SK-N-SH treated with all-trans-retinoic acid at 6 μM for 48 hours (cell line): ENCODE measurements at regions not wholly inside any gene's neighbourhood (a gene's known extent, or its start where the extent isn't known, plus 50 kb on each side); places are given as distances from the start of the nearest gene placed in this dataset.

Source experiments
- ATAC-seq: fragments of 200-7000 bp; cut with Tn5 transposase; 3 replicates; pipeline ENCODE4 v1.9.1; 2020; ENCODE audit warnings: mild to moderate bottlenecking, moderate library complexity
- ARNTL ChIP-seq: fragments of 450-650 bp; formaldehyde crosslinking; IDR thresholded peaks from 2 replicates; pipeline ENCODE4 v1.5.0; 2020; ENCODE audit warnings: low read depth, mild to moderate bottlenecking, moderate library complexity, borderline replicate concordance
- BACH2 ChIP-seq: fragments of 250-450 bp; sonication (Bioruptor Pico); IDR thresholded peaks from 2 replicates; pipeline ENCODE4 v1.9.0; 2021; ENCODE audit warnings: mild to moderate bottlenecking, borderline replicate concordance
- CSDC2 ChIP-seq: fragments of 250-450 bp; sonication (Bioruptor Pico); IDR thresholded peaks from 2 replicates; pipeline ENCODE4 v1.5.0; 2020; ENCODE audit warnings: mild to moderate bottlenecking, moderate library complexity
- ESRRG ChIP-seq: fragments of 250-450 bp; sonication (Bioruptor Pico); IDR thresholded peaks from 2 replicates; pipeline ENCODE4 v1.6.1; 2021; ENCODE audit warnings: mild to moderate bottlenecking
- GLIS3 ChIP-seq: fragments of 250-450 bp; sonication (Bioruptor Pico); IDR thresholded peaks from 2 replicates; pipeline ENCODE4 v1.5.0; 2020; ENCODE audit warnings: mild to moderate bottlenecking, moderate library complexity
- ISL1 ChIP-seq: fragments of 250-450 bp; sonication (Bioruptor Pico); IDR thresholded peaks from 2 replicates; pipeline ENCODE4 v2.1.2; 2022; ENCODE audit warnings: mild to moderate bottlenecking, moderate library complexity
- OSR1 ChIP-seq: fragments of 250-450 bp; sonication (Bioruptor Pico); IDR thresholded peaks from 2 replicates; pipeline ENCODE4 v1.8.0; 2022; ENCODE audit warnings: moderate library complexity, mild to moderate bottlenecking, inconsistent platforms
- PPARA ChIP-seq: fragments of 250-450 bp; sonication (Bioruptor Pico); IDR thresholded peaks from 2 replicates; pipeline ENCODE4 v1.5.0; 2020; ENCODE audit warnings: mild to moderate bottlenecking, borderline replicate concordance
- RARB ChIP-seq: fragments of 250-450 bp; sonication (Bioruptor Pico); IDR thresholded peaks from 2 replicates; pipeline ENCODE4 v1.8.0; 2021; ENCODE audit warnings: mild to moderate bottlenecking, moderate library complexity
- SNAI2 ChIP-seq: fragments of 250-450 bp; sonication (Bioruptor Pico); IDR thresholded peaks from 2 replicates; pipeline ENCODE4 v1.5.0; 2020; ENCODE audit warnings: mild to moderate bottlenecking, moderate library complexity
- TCF4 ChIP-seq: fragments of 250-450 bp; sonication (Bioruptor Pico); IDR thresholded peaks from 2 replicates; pipeline ENCODE4 v1.8.0; 2021; ENCODE audit warnings: mild to moderate bottlenecking, moderate library complexity, borderline replicate concordance
- TOX ChIP-seq: fragments of 250-450 bp; sonication (Bioruptor Pico); IDR thresholded peaks from 2 replicates; pipeline ENCODE4 v1.8.0; 2021; ENCODE audit warnings: mild to moderate bottlenecking, moderate library complexity, borderline replicate concordance
- ZC3H10 ChIP-seq: fragments of 250-450 bp; sonication (Bioruptor Pico); IDR thresholded peaks from 2 replicates; pipeline ENCODE4 v1.5.1; 2021; ENCODE audit warnings: mild to moderate bottlenecking, moderate library complexity
- ZFP3 ChIP-seq: fragments of 250-450 bp; sonication (Bioruptor Pico); IDR thresholded peaks from 2 replicates; pipeline ENCODE4 v1.5.0; 2020; ENCODE audit warnings: mild to moderate bottlenecking, moderate library complexity
- ZFP30 ChIP-seq: fragments of 450-650 bp; formaldehyde crosslinking; IDR thresholded peaks from 2 replicates; pipeline ENCODE4 v1.5.0; 2022; ENCODE audit warnings: mild to moderate bottlenecking, moderate library complexity
- ZNF565 ChIP-seq: fragments of 450-650 bp; formaldehyde crosslinking; conservative IDR thresholded peaks from 2 replicates; pipeline ENCODE4 v1.5.0; 2020; ENCODE audit warnings: low read depth, mild to moderate bottlenecking, moderate library complexity
- ZNF70 ChIP-seq: fragments of 450-650 bp; formaldehyde crosslinking; IDR thresholded peaks from 2 replicates; pipeline ENCODE4 v1.5.0; 2020; ENCODE audit warnings: mild to moderate bottlenecking, moderate library complexity
- ZNF8 ChIP-seq: fragments of 450-650 bp; formaldehyde crosslinking; IDR thresholded peaks from 2 replicates; pipeline ENCODE4 v1.5.0; 2020; ENCODE audit warnings: mild to moderate bottlenecking, moderate library complexity
- TF ChIP-seq, protein P1 (sequence below): fragments of 250-450 bp; sonication (Bioruptor Pico); IDR thresholded peaks from 2 replicates; pipeline ENCODE4 v1.5.0; 2020; ENCODE audit warnings: mild to moderate bottlenecking, moderate library complexity
- TF ChIP-seq, protein P2 (sequence below): fragments of 250-450 bp; sonication (Bioruptor Pico); IDR thresholded peaks from 2 replicates; pipeline ENCODE4 v1.5.1; 2020; ENCODE audit warnings: low read depth, mild to moderate bottlenecking, moderate library complexity
- TF ChIP-seq, protein P3 (sequence below): fragments of 250-450 bp; sonication (Bioruptor Pico); IDR thresholded peaks from 2 replicates; pipeline ENCODE4 v1.8.0; 2020; ENCODE audit warnings: mild to moderate bottlenecking, moderate library complexity, borderline replicate concordance
- TF ChIP-seq, protein P4 (sequence below): fragments of 250-450 bp; sonication (Bioruptor Pico); IDR thresholded peaks from 2 replicates; pipeline ENCODE4 v1.8.0; 2021; ENCODE audit warnings: low read depth, mild to moderate bottlenecking, moderate library complexity, borderline replicate concordance
- TF ChIP-seq, protein P5 (sequence below): fragments of 250-450 bp; sonication (Bioruptor Pico); IDR thresholded peaks from 2 replicates; pipeline ENCODE4 v1.5.1; 2021; ENCODE audit warnings: mild to moderate bottlenecking, moderate library complexity

DNA sequence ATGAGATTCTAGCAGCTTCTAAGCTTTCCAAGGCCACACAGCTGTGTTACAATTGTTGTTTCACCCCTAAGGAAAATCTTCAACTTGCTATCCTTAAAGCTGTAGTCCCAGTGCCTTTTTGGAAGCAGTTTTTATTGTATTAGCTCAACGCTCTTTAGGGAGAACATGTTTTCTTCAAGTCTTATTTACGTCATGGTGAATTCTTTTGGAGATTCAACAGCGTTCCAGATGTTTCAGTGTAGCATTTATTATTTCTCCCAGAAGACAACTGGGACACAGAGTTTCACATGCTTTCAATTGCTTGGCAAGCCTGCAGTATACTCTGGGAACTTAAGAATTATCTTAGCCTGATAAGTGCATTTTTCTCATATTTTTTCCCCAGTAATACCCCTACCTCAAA lies 888.3 kb downstream of the PLOD2 start:
- TF ChIP-seq, protein P1, sequence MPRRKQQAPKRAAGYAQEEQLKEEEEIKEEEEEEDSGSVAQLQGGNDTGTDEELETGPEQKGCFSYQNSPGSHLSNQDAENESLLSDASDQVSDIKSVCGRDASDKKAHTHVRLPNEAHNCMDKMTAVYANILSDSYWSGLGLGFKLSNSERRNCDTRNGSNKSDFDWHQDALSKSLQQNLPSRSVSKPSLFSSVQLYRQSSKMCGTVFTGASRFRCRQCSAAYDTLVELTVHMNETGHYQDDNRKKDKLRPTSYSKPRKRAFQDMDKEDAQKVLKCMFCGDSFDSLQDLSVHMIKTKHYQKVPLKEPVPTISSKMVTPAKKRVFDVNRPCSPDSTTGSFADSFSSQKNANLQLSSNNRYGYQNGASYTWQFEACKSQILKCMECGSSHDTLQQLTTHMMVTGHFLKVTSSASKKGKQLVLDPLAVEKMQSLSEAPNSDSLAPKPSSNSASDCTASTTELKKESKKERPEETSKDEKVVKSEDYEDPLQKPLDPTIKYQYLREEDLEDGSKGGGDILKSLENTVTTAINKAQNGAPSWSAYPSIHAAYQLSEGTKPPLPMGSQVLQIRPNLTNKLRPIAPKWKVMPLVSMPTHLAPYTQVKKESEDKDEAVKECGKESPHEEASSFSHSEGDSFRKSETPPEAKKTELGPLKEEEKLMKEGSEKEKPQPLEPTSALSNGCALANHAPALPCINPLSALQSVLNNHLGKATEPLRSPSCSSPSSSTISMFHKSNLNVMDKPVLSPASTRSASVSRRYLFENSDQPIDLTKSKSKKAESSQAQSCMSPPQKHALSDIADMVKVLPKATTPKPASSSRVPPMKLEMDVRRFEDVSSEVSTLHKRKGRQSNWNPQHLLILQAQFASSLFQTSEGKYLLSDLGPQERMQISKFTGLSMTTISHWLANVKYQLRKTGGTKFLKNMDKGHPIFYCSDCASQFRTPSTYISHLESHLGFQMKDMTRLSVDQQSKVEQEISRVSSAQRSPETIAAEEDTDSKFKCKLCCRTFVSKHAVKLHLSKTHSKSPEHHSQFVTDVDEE (CRISPR knock-in tag), result no peak
- TF ChIP-seq SNAI2 (CRISPR knock-in tag) (no peak), ISL1 (no peak), ZFP3 (no peak), TCF4 (CRISPR knock-in tag) (no peak), OSR1 (CRISPR knock-in tag) (no peak), BACH2 (CRISPR knock-in tag) (no peak), ZC3H10 (CRISPR knock-in tag) (no peak), ZFP30 (CRISPR knock-in tag) (no peak)
- TF ChIP-seq, protein P2, sequence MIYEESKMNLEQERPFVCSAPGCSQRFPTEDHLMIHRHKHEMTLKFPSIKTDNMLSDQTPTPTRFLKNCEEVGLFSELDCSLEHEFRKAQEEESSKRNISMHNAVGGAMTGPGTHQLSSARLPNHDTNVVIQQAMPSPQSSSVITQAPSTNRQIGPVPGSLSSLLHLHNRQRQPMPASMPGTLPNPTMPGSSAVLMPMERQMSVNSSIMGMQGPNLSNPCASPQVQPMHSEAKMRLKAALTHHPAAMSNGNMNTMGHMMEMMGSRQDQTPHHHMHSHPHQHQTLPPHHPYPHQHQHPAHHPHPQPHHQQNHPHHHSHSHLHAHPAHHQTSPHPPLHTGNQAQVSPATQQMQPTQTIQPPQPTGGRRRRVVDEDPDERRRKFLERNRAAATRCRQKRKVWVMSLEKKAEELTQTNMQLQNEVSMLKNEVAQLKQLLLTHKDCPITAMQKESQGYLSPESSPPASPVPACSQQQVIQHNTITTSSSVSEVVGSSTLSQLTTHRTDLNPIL (CRISPR knock-in tag), result no peak
- TF ChIP-seq, protein P3, sequence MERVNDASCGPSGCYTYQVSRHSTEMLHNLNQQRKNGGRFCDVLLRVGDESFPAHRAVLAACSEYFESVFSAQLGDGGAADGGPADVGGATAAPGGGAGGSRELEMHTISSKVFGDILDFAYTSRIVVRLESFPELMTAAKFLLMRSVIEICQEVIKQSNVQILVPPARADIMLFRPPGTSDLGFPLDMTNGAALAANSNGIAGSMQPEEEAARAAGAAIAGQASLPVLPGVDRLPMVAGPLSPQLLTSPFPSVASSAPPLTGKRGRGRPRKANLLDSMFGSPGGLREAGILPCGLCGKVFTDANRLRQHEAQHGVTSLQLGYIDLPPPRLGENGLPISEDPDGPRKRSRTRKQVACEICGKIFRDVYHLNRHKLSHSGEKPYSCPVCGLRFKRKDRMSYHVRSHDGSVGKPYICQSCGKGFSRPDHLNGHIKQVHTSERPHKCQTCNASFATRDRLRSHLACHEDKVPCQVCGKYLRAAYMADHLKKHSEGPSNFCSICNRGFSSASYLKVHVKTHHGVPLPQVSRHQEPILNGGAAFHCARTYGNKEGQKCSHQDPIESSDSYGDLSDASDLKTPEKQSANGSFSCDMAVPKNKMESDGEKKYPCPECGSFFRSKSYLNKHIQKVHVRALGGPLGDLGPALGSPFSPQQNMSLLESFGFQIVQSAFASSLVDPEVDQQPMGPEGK (CRISPR knock-in tag), result no peak
- ATAC-seq, result no peak

DNA sequence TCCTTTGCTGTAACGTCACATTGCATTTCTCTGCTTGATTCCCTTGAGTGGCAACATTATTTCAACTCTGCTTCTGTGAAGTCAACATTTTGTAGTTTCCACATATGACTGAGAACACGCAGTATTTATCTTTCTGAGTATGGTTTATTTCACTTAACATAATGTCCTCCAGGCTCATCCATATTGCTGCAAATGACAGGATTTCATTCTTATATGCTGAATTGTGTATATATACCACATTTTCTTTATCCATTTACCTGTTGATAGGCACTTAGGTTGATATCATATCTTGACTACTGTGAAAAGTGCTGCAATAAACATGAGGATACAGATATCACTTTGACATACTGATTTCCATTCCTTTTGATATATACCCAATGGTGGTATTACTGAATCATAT lies 878.5 kb downstream of the PLOD2 start:
- ATAC-seq, result no peak
- TF ChIP-seq, protein P2 (CRISPR knock-in tag), result no peak
- TF ChIP-seq, protein P1 (CRISPR knock-in tag), result no peak
- TF ChIP-seq ARNTL (CRISPR knock-in tag), result no peak
- no peak for TF ChIP-seq SNAI2 (CRISPR knock-in tag)
- TF ChIP-seq OSR1 (CRISPR knock-in tag), result no peak
- no peak for TF ChIP-seq ZNF70 (CRISPR knock-in tag)
- no peak for TF ChIP-seq CSDC2 (CRISPR knock-in tag)
- TF ChIP-seq, protein P3 (CRISPR knock-in tag), result no peak
- TF ChIP-seq BACH2 (CRISPR knock-in tag), result no peak
- no peak for TF ChIP-seq RARB
- TF ChIP-seq TOX (CRISPR knock-in tag), result no peak
- TF ChIP-seq, protein P4, sequence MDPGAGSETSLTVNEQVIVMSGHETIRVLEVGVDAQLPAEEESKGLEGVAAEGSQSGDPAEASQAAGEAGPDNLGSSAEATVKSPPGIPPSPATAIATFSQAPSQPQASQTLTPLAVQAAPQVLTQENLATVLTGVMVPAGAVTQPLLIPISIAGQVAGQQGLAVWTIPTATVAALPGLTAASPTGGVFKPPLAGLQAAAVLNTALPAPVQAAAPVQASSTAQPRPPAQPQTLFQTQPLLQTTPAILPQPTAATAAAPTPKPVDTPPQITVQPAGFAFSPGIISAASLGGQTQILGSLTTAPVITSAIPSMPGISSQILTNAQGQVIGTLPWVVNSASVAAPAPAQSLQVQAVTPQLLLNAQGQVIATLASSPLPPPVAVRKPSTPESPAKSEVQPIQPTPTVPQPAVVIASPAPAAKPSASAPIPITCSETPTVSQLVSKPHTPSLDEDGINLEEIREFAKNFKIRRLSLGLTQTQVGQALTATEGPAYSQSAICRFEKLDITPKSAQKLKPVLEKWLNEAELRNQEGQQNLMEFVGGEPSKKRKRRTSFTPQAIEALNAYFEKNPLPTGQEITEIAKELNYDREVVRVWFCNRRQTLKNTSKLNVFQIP (CRISPR knock-in tag), result no peak
- no peak for TF ChIP-seq ZC3H10 (CRISPR knock-in tag)
- no peak for TF ChIP-seq PPARA
- no peak for TF ChIP-seq ESRRG (CRISPR knock-in tag)
- TF ChIP-seq GLIS3 (CRISPR knock-in tag), result no peak
- TF ChIP-seq ZNF565 (CRISPR knock-in tag), result no peak
- TF ChIP-seq ZNF8, result no peak
- TF ChIP-seq, protein P5, sequence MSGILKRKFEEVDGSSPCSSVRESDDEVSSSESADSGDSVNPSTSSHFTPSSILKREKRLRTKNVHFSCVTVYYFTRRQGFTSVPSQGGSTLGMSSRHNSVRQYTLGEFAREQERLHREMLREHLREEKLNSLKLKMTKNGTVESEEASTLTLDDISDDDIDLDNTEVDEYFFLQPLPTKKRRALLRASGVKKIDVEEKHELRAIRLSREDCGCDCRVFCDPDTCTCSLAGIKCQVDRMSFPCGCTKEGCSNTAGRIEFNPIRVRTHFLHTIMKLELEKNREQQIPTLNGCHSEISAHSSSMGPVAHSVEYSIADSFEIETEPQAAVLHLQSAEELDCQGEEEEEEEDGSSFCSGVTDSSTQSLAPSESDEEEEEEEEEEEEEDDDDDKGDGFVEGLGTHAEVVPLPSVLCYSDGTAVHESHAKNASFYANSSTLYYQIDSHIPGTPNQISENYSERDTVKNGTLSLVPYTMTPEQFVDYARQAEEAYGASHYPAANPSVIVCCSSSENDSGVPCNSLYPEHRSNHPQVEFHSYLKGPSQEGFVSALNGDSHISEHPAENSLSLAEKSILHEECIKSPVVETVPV (CRISPR knock-in tag), result no peak
